GM19452 (cell line): ENCODE measurements at regions not wholly inside any gene's neighbourhood (a gene's known extent, or its start where the extent isn't known, plus 50 kb on each side); places are given as distances from the start of the nearest gene placed in this dataset.
"Not testable (repeated sequence)": the region's sequence is repeated elsewhere in the genome, so short reads cannot be mapped to it uniquely, and the experiment has no call there.

Experiments used
- ATAC-seq: cut with Tn5 transposase; IDR thresholded peaks from one replicate; pipeline ENCODE4 v1.9.1; 2021; ENCODE audit not compliant: unreplicated experiment

- no peak for ATAC-seq
Measured at GRCh38 chr5:81830596-81830995, 79.7 kb upstream of the SSBP2 start.

GRCh38 chr5:81829242-81829641 is 78.3 kb upstream of the SSBP2 start:
- no peak for ATAC-seq

GRCh38 chr5:81827500-81827899 is 76.6 kb upstream of the SSBP2 start:
- no peak for ATAC-seq

- ATAC-seq, result no peak
Measured at GRCh38 chr5:81826128-81826527, 75.2 kb upstream of the SSBP2 start.

GRCh38 chr5:81825237-81825636 is 74.3 kb upstream of the SSBP2 start:
- ATAC-seq, result no peak

- not testable (repeated sequence) for ATAC-seq
Measured at GRCh38 chr5:81823736-81824135, 72.8 kb upstream of the SSBP2 start.

- no peak for ATAC-seq
Measured at GRCh38 chr5:81820863-81821262, 70.0 kb upstream of the SSBP2 start.

GRCh38 chr5:81820318-81820636 is 69.4 kb upstream of the SSBP2 start:
- ATAC-seq, result no peak

GRCh38 chr5:81819556-81820317 is 68.8 kb upstream of the SSBP2 start:
- ATAC-seq, result no peak

- no peak for ATAC-seq
Measured at GRCh38 chr5:81817980-81818379, 67.1 kb upstream of the SSBP2 start.

GRCh38 chr5:81817086-81817485 is 66.2 kb upstream of the SSBP2 start:
- no peak for ATAC-seq

GRCh38 chr5:81815321-81815720 is 64.4 kb upstream of the SSBP2 start:
- ATAC-seq, result no peak

- no peak for ATAC-seq
Measured at GRCh38 chr5:81808106-81808505, 57.2 kb upstream of the SSBP2 start.

GRCh38 chr5:81805086-81805485 is 54.2 kb upstream of the SSBP2 start:
- no peak for ATAC-seq

GRCh38 chr5:81803812-81804211 is 52.9 kb upstream of the SSBP2 start:
- no peak for ATAC-seq

- no peak for ATAC-seq
Measured at GRCh38 chr5:81802625-81803024, 51.7 kb upstream of the SSBP2 start.

- ATAC-seq, result no peak
Measured at GRCh38 chr5:81802020-81802419, 51.1 kb upstream of the SSBP2 start.

GRCh38 chr5:81800797-81801196 is 49.9 kb upstream of the SSBP2 start:
- no peak for ATAC-seq
